Erythroblast (primary cell): ENCODE measurements at regions not wholly inside any gene's neighbourhood (a gene's known extent, or its start where the extent isn't known, plus 50 kb on each side); places are given as distances from the start of the nearest gene placed in this dataset.

Experiments
- GATA1 ChIP-seq: IDR thresholded peaks from 2 replicates; pipeline ENCODE4 v1.6.1; 2011; ENCODE audit warnings: low read depth, mild to moderate bottlenecking, control low read depth, low read length, moderate library complexity
- POLR2A ChIP-seq: IDR thresholded peaks from 2 replicates; pipeline ENCODE4 v1.6.1; 2011; ENCODE audit warnings: mild to moderate bottlenecking, low read length

GRCh38 chr2:147330925-147331324 is 513.9 kb upstream of the ACVR2A start:
- TF ChIP-seq POLR2A (no peak), GATA1 (no peak)
